Heart left ventricle (tissue), 16 donors: ENCODE measurements at regions not wholly inside any gene's neighbourhood (a gene's known extent, or its start where the extent isn't known, plus 50 kb on each side); places are given as distances from the start of the nearest gene placed in this dataset.

Source experiments
- ATAC-seq, 4 donors: fragments of 200-7000 bp; cut with Tn5 transposase; one replicate each; pipeline ENCODE4 v1.9.1; 2020 to 2022; ENCODE audit warnings: moderate library complexity in 4 of 4, mild to moderate bottlenecking in 3 of 4, moderate number of reproducible peaks in 1 of 4
- DNase-seq, 5 donors: peaks; one replicate each; pipeline ENCODE4 v3.0.0-alpha.2; 2020
- H3K27ac ChIP-seq, 12 donors: fragments of 200-600 bp; sonication (generic) in 4 of 12; one replicate each; pipeline versions ENCODE4 v1.5.0 to v1.8.0; 2016 to 2022; ENCODE audit warnings: mild to moderate bottlenecking in 2 of 12
- H3K27me3 ChIP-seq, 9 donors: fragments of 200-600 bp; sonication (generic) in 2 of 9; one replicate each; pipeline versions ENCODE4 v1.5.1 to v1.8.0; 2016 to 2022; ENCODE audit warnings: mild to moderate bottlenecking in 3 of 9
- H3K36me3 ChIP-seq, 9 donors: fragments of 200-600 bp; sonication (generic) in 2 of 9; one replicate each; pipeline versions ENCODE4 v1.5.0 to v1.8.0; 2018 to 2022; ENCODE audit warnings: mild to moderate bottlenecking in 2 of 9
- H3K4me1 ChIP-seq, 12 donors: fragments of 200-600 bp; sonication (generic) in 4 of 12; one replicate each; pipeline versions ENCODE4 v1.5.0 to v1.8.0; 2016 to 2022; ENCODE audit warnings: mild to moderate bottlenecking in 3 of 12
- H3K4me3 ChIP-seq, 12 donors: fragments of 200-600 bp; sonication (generic) in 4 of 12; one replicate each; pipeline versions ENCODE4 v1.5.0 to v1.8.0; 2017 to 2022; ENCODE audit warnings: mild to moderate bottlenecking in 9 of 12, moderate library complexity in 4 of 12
- H3K9me3 ChIP-seq, 12 donors: fragments of 200-600 bp; sonication (generic) in 4 of 12; one replicate each; pipeline versions ENCODE4 v1.5.0 to v1.8.0; 2016 to 2022; ENCODE audit warnings: mild to moderate bottlenecking in 1 of 12
- POLR2A ChIP-seq, 2 donors: fragments of 450-650 bp; IDR thresholded peaks; one replicate each; pipeline ENCODE4 v1.6.1; 2017; ENCODE audit warnings: antibody characterized with exemption in 2 of 2, mild to moderate bottlenecking in 2 of 2, moderate library complexity in 2 of 2
- WGBS, 4 donors: extraction: QIAGEN DNeasy Blood & Tissue Kit in 2 of 4; methylation state at CpG; one replicate each; pipeline versions ENCODE4 v1.1.5 to v1.1.7; 2013 to 2018; 5-methylcytosine and 5-hydroxymethylcytosine counted together
- intact Hi-C, 10 donors: fragments of 100-400 bp; cut with DNase I; formaldehyde crosslinking; loops; one replicate each; pipeline versions ENCODE4 v1.11.1 to v1.14.2; 2022
- TF ChIP-seq, protein P1 (sequence below), 12 donors: fragments of 200-600 bp; sonication (generic) in 4 of 12; IDR thresholded peaks; one replicate each; pipeline versions ENCODE4 v1.5.0 to v1.8.0; 2018 to 2022; ENCODE audit warnings: antibody characterized with exemption in 12 of 12, mild to moderate bottlenecking in 5 of 12
- donor health status: ischemic (EF 13 %, LVEDD 7.1; RV severe dilation, severe dysfunction).
- donor health status: healthy with polysubstance abuse.
- donor health status: DM: no; HTN: yes; CAD: no.
- donor health status: DM: no; HTN: no; CAD: no.
- donor health status: ischemic (EF 25% LVEDD 6.9; RV normal size, moderate dysfunction).
- donor health status: ischemic (EF 25% LVEDD 5.7; RV mildly dilated, moderate dysfunction).
- donor health status: healthy.
- donor health status: DM: yes; HTN: yes; CAD: no.
- donor health status: ischemic (EF 35%, LVEDD 5.7; RV mildly dilated, moderate dysfunction).
- donor health status: nonischemic (EF 11% LVEDD 7.7; RV severe dilation, severe dysfunction).
- donor health status: DM: yes; HTN: yes; CAD: no.
- donor health status: PGD.
- donor health status: ischemic (EF 29% LVEDD 5.4; RV normal size, mild dysfunction).
- donor health status: nonischemic (EF 23%, LVEDD 6.1; RV moderate dilation, normal function).

DNA sequence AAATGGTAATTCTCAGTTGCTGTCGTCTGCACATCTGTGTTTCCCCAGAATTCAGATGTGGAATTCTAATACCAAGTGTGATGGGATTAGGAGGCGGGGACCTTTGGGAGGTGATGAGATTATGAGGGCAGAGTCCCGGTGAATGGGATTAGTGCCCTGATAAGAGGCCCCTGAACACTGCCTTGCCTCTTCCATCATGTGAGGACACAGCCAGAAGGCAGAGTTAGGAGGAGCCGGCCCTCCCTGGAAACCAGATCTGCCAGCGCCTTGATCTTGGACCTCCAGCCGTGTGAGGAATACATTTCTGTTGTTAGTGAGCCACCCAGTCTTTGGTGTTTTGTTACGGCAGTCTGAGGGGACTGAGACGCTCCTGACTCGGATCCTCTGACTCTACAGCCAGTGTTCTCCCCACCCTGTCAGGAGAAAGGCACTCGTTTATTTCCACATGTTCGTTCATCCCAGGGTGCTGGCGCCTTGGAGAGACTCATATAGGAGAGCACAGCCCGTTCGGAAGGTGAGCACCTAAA is 395.0 kb downstream of the ZNF516 start:
- Histone ChIP-seq H3K4me1 (no peaks in the 10 kb centered on the region), H3K9me3 (peaks cover 0 to 24% (median 10%) of the 10 kb centered on the region in 12 donors), H3K27ac (no peak overlapping the region), H3K4me3 (no peak overlapping the region), H3K36me3 (no peaks in the 10 kb centered on the region), H3K27me3 (peaks cover 0 to 4% (median 0%) of the 10 kb centered on the region in 9 donors)
- TF ChIP-seq, protein P1, sequence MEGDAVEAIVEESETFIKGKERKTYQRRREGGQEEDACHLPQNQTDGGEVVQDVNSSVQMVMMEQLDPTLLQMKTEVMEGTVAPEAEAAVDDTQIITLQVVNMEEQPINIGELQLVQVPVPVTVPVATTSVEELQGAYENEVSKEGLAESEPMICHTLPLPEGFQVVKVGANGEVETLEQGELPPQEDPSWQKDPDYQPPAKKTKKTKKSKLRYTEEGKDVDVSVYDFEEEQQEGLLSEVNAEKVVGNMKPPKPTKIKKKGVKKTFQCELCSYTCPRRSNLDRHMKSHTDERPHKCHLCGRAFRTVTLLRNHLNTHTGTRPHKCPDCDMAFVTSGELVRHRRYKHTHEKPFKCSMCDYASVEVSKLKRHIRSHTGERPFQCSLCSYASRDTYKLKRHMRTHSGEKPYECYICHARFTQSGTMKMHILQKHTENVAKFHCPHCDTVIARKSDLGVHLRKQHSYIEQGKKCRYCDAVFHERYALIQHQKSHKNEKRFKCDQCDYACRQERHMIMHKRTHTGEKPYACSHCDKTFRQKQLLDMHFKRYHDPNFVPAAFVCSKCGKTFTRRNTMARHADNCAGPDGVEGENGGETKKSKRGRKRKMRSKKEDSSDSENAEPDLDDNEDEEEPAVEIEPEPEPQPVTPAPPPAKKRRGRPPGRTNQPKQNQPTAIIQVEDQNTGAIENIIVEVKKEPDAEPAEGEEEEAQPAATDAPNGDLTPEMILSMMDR (IDR thresholded peaks at IDR 0.05) = no peak
- no peak for TF ChIP-seq POLR2A (IDR thresholded peaks at IDR 0.05)
- WGBS, 4 donors = 62 to 64% (median 63%) methylated on average over 14 of the region's 14 CpGs
- ATAC-seq (no peak), DNase-seq (no peak)
- intact Hi-C loops = no loop called here

DNA sequence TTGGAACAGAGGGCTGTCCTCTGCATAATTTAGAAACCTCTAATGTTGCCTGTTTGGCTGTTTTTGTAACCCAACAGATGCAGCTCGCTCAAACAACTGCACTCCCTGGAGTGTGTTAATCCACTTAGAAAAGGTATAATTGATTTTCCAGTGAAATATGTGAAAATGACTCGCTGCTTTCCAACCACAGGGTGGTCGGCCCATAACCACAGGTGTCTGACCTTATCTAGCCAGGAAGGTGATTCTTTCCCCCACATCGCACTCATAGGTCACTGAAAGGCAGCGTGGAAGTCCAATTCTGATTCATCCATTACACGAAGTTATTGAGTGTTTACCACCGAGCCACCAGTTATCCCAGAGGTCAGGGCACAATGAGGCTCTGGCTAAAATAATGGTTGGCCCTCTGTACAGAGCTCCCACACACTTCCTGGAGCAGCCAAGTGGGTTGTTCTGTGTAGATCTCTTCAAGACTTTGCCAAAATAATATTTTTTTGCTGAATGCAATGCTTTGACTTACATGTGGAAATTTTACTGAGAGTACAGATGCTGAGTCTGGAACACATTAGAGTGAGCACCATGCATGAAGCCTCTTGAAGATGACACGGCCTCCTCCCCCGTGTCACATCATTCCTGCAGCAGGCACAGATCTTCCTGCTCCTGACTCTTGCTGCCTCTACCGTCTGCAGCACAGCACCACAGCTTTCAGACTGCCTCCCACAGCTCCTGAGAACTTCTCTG is 396.2 kb downstream of the ZNF516 start:
- intact Hi-C loops = no loop called here
- H3K9me3 ChIP-seq = peaks cover 0 to 18% (median 5%) of the 10 kb centered on the region in 12 donors
- no peak for TF ChIP-seq POLR2A (IDR thresholded peaks at IDR 0.05)
- TF ChIP-seq, protein P1 (IDR thresholded peaks at IDR 0.05) = peak in 1 of 12 donors; percentile 8
- no peaks in the 10 kb centered on the region for H3K4me1 ChIP-seq
- no peak for DNase-seq
- no peak for ATAC-seq
- H3K4me3 ChIP-seq = no peak overlapping the region
- peaks cover 0 to 4% (median 0%) of the 10 kb centered on the region in 9 donors for H3K27me3 ChIP-seq
- 27 to 64% (median 51%) methylated on average over 10 of the region's 10 CpGs for WGBS, 4 donors
- H3K27ac ChIP-seq = no peak overlapping the region
- H3K36me3 ChIP-seq = no peaks in the 10 kb centered on the region

DNA sequence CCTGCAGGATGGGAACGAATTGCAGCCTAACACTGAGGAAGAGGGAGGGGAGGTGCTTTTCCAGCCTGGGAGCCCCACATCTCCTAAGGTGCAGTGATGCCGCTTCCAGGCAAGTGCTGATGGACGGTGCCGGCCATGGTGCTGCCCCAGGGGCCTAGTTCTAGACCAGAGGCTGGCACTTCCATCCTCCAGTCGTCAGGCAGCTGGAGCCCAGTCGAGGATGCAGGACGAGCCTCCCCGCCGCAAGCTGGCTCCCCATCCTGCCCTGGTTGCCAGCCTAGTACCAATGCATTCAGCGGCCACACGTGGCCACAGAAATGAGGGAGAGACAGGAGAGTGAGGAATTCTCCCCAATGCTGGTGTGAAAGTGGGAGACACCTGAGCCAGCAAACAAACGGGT is 413.5 kb downstream of the ZNF516 start:
- peaks cover 0 to 15% (median 0%) of the 10 kb centered on the region in 12 donors for H3K9me3 ChIP-seq
- H3K36me3 ChIP-seq = no peaks in the 10 kb centered on the region
- DNase-seq (no peak), ATAC-seq (no peak)
- H3K27ac ChIP-seq = no peak overlapping the region
- H3K4me1 ChIP-seq = no peaks in the 10 kb centered on the region
- no peaks in the 10 kb centered on the region for H3K27me3 ChIP-seq
- intact Hi-C loops = no loop called here
- WGBS, 4 donors = 75 to 86% (median 80%) methylated on average over 7 to 12 of the region's 12 CpGs
- TF ChIP-seq, protein P1 (IDR thresholded peaks at IDR 0.05) = no peak
- no peak for TF ChIP-seq POLR2A (IDR thresholded peaks at IDR 0.05)
- H3K4me3 ChIP-seq = no peak overlapping the region

DNA sequence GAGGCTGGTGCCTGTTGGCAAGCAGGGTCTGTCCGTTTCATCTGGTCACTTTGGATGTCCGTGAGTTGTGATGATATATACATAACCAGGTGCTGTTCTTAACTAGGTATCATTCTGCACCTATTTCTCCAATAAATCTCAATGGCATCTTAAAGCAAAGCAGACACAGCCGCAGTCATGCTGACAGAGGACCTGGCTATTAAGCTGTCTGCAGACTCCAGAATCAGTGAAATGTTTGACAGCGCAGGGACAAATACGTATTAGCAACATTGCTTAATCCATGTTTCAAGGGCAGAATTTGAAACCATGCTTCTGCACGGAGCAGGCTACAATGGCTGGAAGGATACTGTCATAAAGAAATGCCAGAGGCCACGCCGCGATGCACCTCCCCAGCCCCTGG is 414.6 kb downstream of the ZNF516 start:
- ATAC-seq (no peak), DNase-seq (no peak)
- H3K9me3 ChIP-seq = peaks cover 0 to 10% (median 0%) of the 10 kb centered on the region in 12 donors
- no peak overlapping the region for H3K4me3 ChIP-seq
- H3K27me3 ChIP-seq = no peaks in the 10 kb centered on the region
- H3K4me1 ChIP-seq = no peaks in the 10 kb centered on the region
- no peak for TF ChIP-seq POLR2A (IDR thresholded peaks at IDR 0.05)
- TF ChIP-seq, protein P1 (IDR thresholded peaks at IDR 0.05) = no peak
- H3K27ac ChIP-seq = no peak overlapping the region
- 87 to 92% (median 91%) methylated on average over 9 of the region's 9 CpGs for WGBS, 4 donors
- no peaks in the 10 kb centered on the region for H3K36me3 ChIP-seq
- intact Hi-C loops = no loop called here
